ENCODE measurements at regions not wholly inside any gene's neighbourhood (a gene's known extent, or its start where the extent isn't known, plus 50 kb on each side); places are given as distances from the start of the nearest gene placed in this dataset.

GRCh38 chr10:9796564-9796963 is 1221.1 kb upstream of the CELF2 start:
- TF ChIP-seq POU6F1 (CRISPR knock-in tag; IDR thresholded peaks at IDR 0.05; ENCODE audit: borderline replicate concordance, low read depth) (no peak), PPARA (CRISPR knock-in tag; IDR thresholded peaks at IDR 0.05; ENCODE audit: borderline replicate concordance) (no peak), ZFP30 (CRISPR knock-in tag; IDR thresholded peaks at IDR 0.05) (no peak), CSDC2 (CRISPR knock-in tag; IDR thresholded peaks at IDR 0.05) (no peak), TSHZ2 (CRISPR knock-in tag; IDR thresholded peaks at IDR 0.05) (no peak), CREB5 (CRISPR knock-in tag; IDR thresholded peaks at IDR 0.05; ENCODE audit: low read depth) (no peak), CSRNP3 (CRISPR knock-in tag; IDR thresholded peaks at IDR 0.05) (no peak), ZNF8 (CRISPR knock-in tag; IDR thresholded peaks at IDR 0.05) (no peak), ZFP3 (CRISPR knock-in tag; IDR thresholded peaks at IDR 0.05) (no peak), RARB (CRISPR knock-in tag; IDR thresholded peaks at IDR 0.05) (no peak), SNAI2 (CRISPR knock-in tag; IDR thresholded peaks at IDR 0.05) (no peak), BACH2 (CRISPR knock-in tag; IDR thresholded peaks at IDR 0.05; ENCODE audit: borderline replicate concordance) (no peak), PATZ1 (CRISPR knock-in tag; IDR thresholded peaks at IDR 0.05; ENCODE audit: borderline replicate concordance) (no peak), ZNF565 (CRISPR knock-in tag; conservative IDR thresholded peaks at IDR 0.05; ENCODE audit: low read depth) (no peak), TCF4 (CRISPR knock-in tag; IDR thresholded peaks at IDR 0.05; ENCODE audit: borderline replicate concordance) (no peak), ISL1 (CRISPR knock-in tag; IDR thresholded peaks at IDR 0.05) (no peak)
- ATAC-seq: no peak

GRCh38 chr10:9800011-9800410 is 1217.7 kb upstream of the CELF2 start:
- TF ChIP-seq CSRNP3 (CRISPR knock-in tag; IDR thresholded peaks at IDR 0.05) (no peak), CSDC2 (CRISPR knock-in tag; IDR thresholded peaks at IDR 0.05) (no peak), TOX (CRISPR knock-in tag; IDR thresholded peaks at IDR 0.05; ENCODE audit: borderline replicate concordance) (no peak), ZNF70 (CRISPR knock-in tag; IDR thresholded peaks at IDR 0.05) (no peak), ZNF565 (CRISPR knock-in tag; conservative IDR thresholded peaks at IDR 0.05; ENCODE audit: low read depth) (no peak), ZFP30 (CRISPR knock-in tag; IDR thresholded peaks at IDR 0.05) (no peak), TSHZ2 (CRISPR knock-in tag; IDR thresholded peaks at IDR 0.05) (no peak), ARNTL (CRISPR knock-in tag; IDR thresholded peaks at IDR 0.05; ENCODE audit: borderline replicate concordance, low read depth) (no peak), ISL1 (CRISPR knock-in tag; IDR thresholded peaks at IDR 0.05) (no peak), ESRRG (CRISPR knock-in tag; IDR thresholded peaks at IDR 0.05) (no peak), SNAI2 (CRISPR knock-in tag; IDR thresholded peaks at IDR 0.05) (no peak), PPARA (CRISPR knock-in tag; IDR thresholded peaks at IDR 0.05; ENCODE audit: borderline replicate concordance) (no peak), ZFP3 (CRISPR knock-in tag; IDR thresholded peaks at IDR 0.05) (no peak), POU6F1 (CRISPR knock-in tag; IDR thresholded peaks at IDR 0.05; ENCODE audit: borderline replicate concordance, low read depth) (no peak)
- ATAC-seq: no peak
